ENCODE measurements at regions not wholly inside any gene's neighbourhood (a gene's known extent, or its start where the extent isn't known, plus 50 kb on each side); places are given as distances from the start of the nearest gene placed in this dataset.

DNA sequence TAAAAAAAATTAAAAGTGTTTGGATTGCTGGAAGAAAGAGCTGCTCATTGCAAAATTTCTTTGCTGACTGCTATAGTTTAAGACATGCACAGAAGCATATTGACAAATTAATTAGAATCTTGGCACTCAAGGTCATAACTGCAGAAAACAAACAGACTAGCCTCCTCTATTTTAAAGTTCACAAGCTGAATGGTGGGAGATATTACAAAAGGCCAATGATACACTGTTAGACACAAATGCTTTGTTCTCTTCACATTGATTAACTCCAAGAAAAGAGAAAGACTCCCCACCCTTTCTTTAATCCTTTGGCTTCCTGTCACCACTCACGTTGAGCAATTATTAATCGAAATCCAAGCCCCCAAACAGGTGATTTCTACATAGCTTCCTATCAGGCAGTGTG lies 69.1 kb downstream of the PTCHD4 start:
- no peak overlapping the region for H3K27ac ChIP-seq (ENCODE audit: low read depth in 2 of 2, low read length in 1 of 2)
- no peak for DNase-seq
- no peak for TF ChIP-seq EZH2phosphoT487 (IDR thresholded peaks at IDR 0.05; ENCODE audit: borderline replicate concordance, low read depth)
- TF ChIP-seq MEF2A (IDR thresholded peaks at IDR 0.05; ENCODE audit: borderline replicate concordance, low read depth) = no peak
- no peak for TF ChIP-seq RAD21 (IDR thresholded peaks at IDR 0.05; ENCODE audit: low read length)
- TF ChIP-seq POLR2AphosphoS5 (IDR thresholded peaks at IDR 0.05; ENCODE audit: low read depth, low read length) = no peak
- no peak for TF ChIP-seq EP300 (IDR thresholded peaks at IDR 0.05; ENCODE audit: borderline replicate concordance in 1 of 2, low read depth in 1 of 2, low read length in 1 of 2)
- TF ChIP-seq IRF3 (IDR thresholded peaks at IDR 0.05; ENCODE audit: low read depth, low read length) = no peak
- no peak for TF ChIP-seq GABPA (IDR thresholded peaks at IDR 0.05; ENCODE audit: low read depth)
- TF ChIP-seq NFIC (IDR thresholded peaks at IDR 0.05; ENCODE audit: borderline replicate concordance) = no peak
- TF ChIP-seq TEAD4 (IDR thresholded peaks at IDR 0.05; ENCODE audit: borderline replicate concordance, insufficient read depth) = no peak
- no peak for TF ChIP-seq USF1 (IDR thresholded peaks at IDR 0.05; ENCODE audit: borderline replicate concordance, low read depth)
- TF ChIP-seq PBX3 (IDR thresholded peaks at IDR 0.05) = no peak
- no peak for TF ChIP-seq GATA2 (CRISPR knock-in tag; IDR thresholded peaks at IDR 0.05)
- TF ChIP-seq MAX (IDR thresholded peaks at IDR 0.05; ENCODE audit: low read depth) = no peak
- TF ChIP-seq USF2 (IDR thresholded peaks at IDR 0.05; ENCODE audit: borderline replicate concordance, low read depth, low read length) = no peak
- TF ChIP-seq TAF1 (IDR thresholded peaks at IDR 0.05; ENCODE audit: borderline replicate concordance, low read depth, low read length) = no peak
- TF ChIP-seq RCOR1 (IDR thresholded peaks at IDR 0.05; ENCODE audit: low read length) = no peak
- TF ChIP-seq, protein P1, sequence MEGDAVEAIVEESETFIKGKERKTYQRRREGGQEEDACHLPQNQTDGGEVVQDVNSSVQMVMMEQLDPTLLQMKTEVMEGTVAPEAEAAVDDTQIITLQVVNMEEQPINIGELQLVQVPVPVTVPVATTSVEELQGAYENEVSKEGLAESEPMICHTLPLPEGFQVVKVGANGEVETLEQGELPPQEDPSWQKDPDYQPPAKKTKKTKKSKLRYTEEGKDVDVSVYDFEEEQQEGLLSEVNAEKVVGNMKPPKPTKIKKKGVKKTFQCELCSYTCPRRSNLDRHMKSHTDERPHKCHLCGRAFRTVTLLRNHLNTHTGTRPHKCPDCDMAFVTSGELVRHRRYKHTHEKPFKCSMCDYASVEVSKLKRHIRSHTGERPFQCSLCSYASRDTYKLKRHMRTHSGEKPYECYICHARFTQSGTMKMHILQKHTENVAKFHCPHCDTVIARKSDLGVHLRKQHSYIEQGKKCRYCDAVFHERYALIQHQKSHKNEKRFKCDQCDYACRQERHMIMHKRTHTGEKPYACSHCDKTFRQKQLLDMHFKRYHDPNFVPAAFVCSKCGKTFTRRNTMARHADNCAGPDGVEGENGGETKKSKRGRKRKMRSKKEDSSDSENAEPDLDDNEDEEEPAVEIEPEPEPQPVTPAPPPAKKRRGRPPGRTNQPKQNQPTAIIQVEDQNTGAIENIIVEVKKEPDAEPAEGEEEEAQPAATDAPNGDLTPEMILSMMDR (IDR thresholded peaks at IDR 0.05) = no peak
- H3F3A ChIP-seq (replicated peaks; ENCODE audit: insufficient read depth) = no peaks in the 10 kb centered on the region
- no peaks in the 10 kb centered on the region for H3K9me3 ChIP-seq
- H3K9me2 ChIP-seq = no peaks in the 10 kb centered on the region
- H3K4me2 ChIP-seq = no peak overlapping the region
- H3K27me3 ChIP-seq (ENCODE audit: insufficient read depth) = no peaks in the 10 kb centered on the region
- no peaks in the 10 kb centered on the region for H3K79me2 ChIP-seq (ENCODE audit: insufficient read depth)
- H3K9ac ChIP-seq = no peak overlapping the region
- 16% methylated on average over 2 of the region's 2 CpGs for WGBS (ENCODE audit: low lambda C conversion rate)
- no peaks in the 10 kb centered on the region for H3K36me3 ChIP-seq (replicated peaks in 1 of 2; ENCODE audit: control insufficient read depth in 1 of 2, insufficient read depth in 2 of 2, low read length in 1 of 2)
- H3K4me3 ChIP-seq (ENCODE audit: low read depth in 2 of 2, low read length in 1 of 2) = no peak overlapping the region
- ChIA-PET POLR2A (no interaction called here), CTCF (no interaction called here)
- no peaks in the 10 kb centered on the region for H4K20me1 ChIP-seq (ENCODE audit: insufficient read depth)
- H2AFZ ChIP-seq (ENCODE audit: low read depth) = no peak overlapping the region
- peaks cover 0 to 4% of the 10 kb centered on the region in 2 experiments; a peak in 1 of 4 replicates for H3K4me1 ChIP-seq (ENCODE audit: control insufficient read depth in 1 of 2, insufficient read depth in 2 of 2, low read depth in 1 of 2, low read length in 1 of 2)

Data from SK-N-SH (cell line).